COLO668 (cell line): ENCODE measurements at regions not wholly inside any gene's neighbourhood (a gene's known extent, or its start where the extent isn't known, plus 50 kb on each side); places are given as distances from the start of the nearest gene placed in this dataset.
"Not testable (repeated sequence)": the region's sequence is repeated elsewhere in the genome, so short reads cannot be mapped to it uniquely, and the experiment has no call there.

Source experiments
- DNase-seq: peaks from one replicate; lab custom pipeline; 2025; ENCODE audit not compliant: unreplicated experiment; lab: John Stamatoyannopoulos, UW

- DNase-seq, result no peak
These were observed 124.7 kb downstream of the HNRNPD start for GRCh38 chr4:82248903-82249632.

- peak; percentile 7 for DNase-seq
These were observed 126.2 kb downstream of the HNRNPD start for GRCh38 chr4:82247629-82248028.

- DNase-seq, result no peak
These were observed 126.6 kb downstream of the HNRNPD start for GRCh38 chr4:82247171-82247570.

GRCh38 chr4:82241534-82241933 is 132.3 kb downstream of the HNRNPD start:
- no peak for DNase-seq

GRCh38 chr4:82240410-82240809 is 133.4 kb downstream of the HNRNPD start:
- DNase-seq, result no peak

GRCh38 chr4:82237142-82237541 is 136.6 kb downstream of the HNRNPD start:
- not testable (repeated sequence) for DNase-seq

- no peak for DNase-seq
These were observed 138.4 kb downstream of the HNRNPD start for GRCh38 chr4:82235346-82235745.

- no peak for DNase-seq
These were observed 140.9 kb downstream of the HNRNPD start for GRCh38 chr4:82232891-82233290.

- no peak for DNase-seq
These were observed 142.0 kb downstream of the HNRNPD start for GRCh38 chr4:82231806-82232205.

- no peak for DNase-seq
These were observed 143.5 kb downstream of the HNRNPD start for GRCh38 chr4:82230306-82230705.

GRCh38 chr4:82225030-82225429 is 148.8 kb downstream of the HNRNPD start:
- no peak for DNase-seq

GRCh38 chr4:82223715-82224114 is 150.1 kb downstream of the HNRNPD start:
- no peak for DNase-seq

GRCh38 chr4:82219346-82219745 is 154.4 kb downstream of the HNRNPD start:
- no peak for DNase-seq

GRCh38 chr4:82217986-82218715 is 155.6 kb downstream of the HNRNPD start:
- DNase-seq, result peak; percentile 21

- DNase-seq, result no peak
These were observed 157.6 kb downstream of the HNRNPD start for GRCh38 chr4:82216219-82216618.

GRCh38 chr4:82215800-82216199 is 158.0 kb downstream of the HNRNPD start:
- DNase-seq, result no peak

GRCh38 chr4:82215039-82215438 is 158.8 kb downstream of the HNRNPD start:
- no peak for DNase-seq

- no peak for DNase-seq
These were observed 160.0 kb downstream of the HNRNPD start for GRCh38 chr4:82213485-82214417.

GRCh38 chr4:82201805-82202641 is 171.8 kb downstream of the HNRNPD start:
- DNase-seq, result peak; percentile 64

GRCh38 chr4:82201303-82201702 is 172.5 kb downstream of the HNRNPD start:
- DNase-seq, result peak; percentile 43

GRCh38 chr4:82200046-82200445 is 173.7 kb downstream of the HNRNPD start:
- no peak for DNase-seq
